Natural killer cell treated with Interleukin-12 subunit alpha and Interleukin-12 subunit beta and Interleukin-15 and Interleukin-18, amount 100 ng/mL, for 72 hours (primary cell): ENCODE measurements at regions not wholly inside any gene's neighbourhood (a gene's known extent, or its start where the extent isn't known, plus 50 kb on each side); places are given as distances from the start of the nearest gene placed in this dataset.

Experiments
- ATAC-seq, 2 donors: fragments of 150-1000 bp; cut with Tn5 transposase in 1 of 2; sonication (Bioruptor Pico), chemical (Tn5 transposase) in 1 of 2; 2 replicates each; pipeline ENCODE4 v1.10.0; 2021
- DNase-seq: peaks from one replicate; pipeline ENCODE4 v3.0.0; 2022; ENCODE audit warnings: low spot score
- H3K27ac Mint-ChIP-seq, 2 donors: 1 replicate in 1 of 2; 2 replicates in 1 of 2; pipeline ENCODE4 v1.8.0; 2022; ENCODE audit warnings: mixed read lengths in 2 of 2, mild to moderate bottlenecking in 1 of 2, moderate library complexity in 1 of 2
- H3K27me3 Mint-ChIP-seq, 2 donors: 1 replicate in 1 of 2; 2 replicates in 1 of 2; pipeline ENCODE4 v1.8.0; 2022; ENCODE audit warnings: mixed read lengths in 2 of 2
- H3K36me3 Mint-ChIP-seq: one replicate; pipeline ENCODE4 v1.8.0; 2022; ENCODE audit warnings: mixed read lengths
- H3K4me1 Mint-ChIP-seq, 2 donors: 1 replicate in 1 of 2; 2 replicates in 1 of 2; pipeline ENCODE4 v1.8.0; 2022; ENCODE audit warnings: low read depth in 2 of 2, mixed read lengths in 2 of 2, mild to moderate bottlenecking in 1 of 2
- H3K4me3 Mint-ChIP-seq: one replicate; pipeline ENCODE4 v1.8.0; 2022; ENCODE audit warnings: mixed read lengths
- H3K9me3 Mint-ChIP-seq: 2 replicates; pipeline ENCODE4 v1.8.0; 2022; ENCODE audit warnings: mixed read lengths

DNA sequence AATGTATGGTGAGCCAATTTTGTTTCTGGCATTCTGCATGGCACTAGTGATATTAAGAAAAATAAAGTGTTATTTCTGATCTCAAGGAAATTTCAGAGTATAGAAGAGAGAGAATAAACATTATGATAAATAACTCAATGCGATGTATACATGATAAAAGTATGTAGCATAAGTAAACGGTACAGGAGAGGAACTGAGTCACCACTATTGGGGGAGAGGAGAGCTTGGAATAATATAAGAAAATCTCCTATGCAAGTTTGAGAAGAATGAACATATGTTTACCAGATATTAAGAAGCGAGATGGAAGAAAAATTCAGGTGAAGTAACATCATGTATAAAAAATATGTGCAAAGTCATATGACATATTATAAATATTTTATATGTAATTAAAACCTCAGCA lies 1230.3 kb upstream of the CITED2 start:
- H3K9me3 Mint-ChIP-seq, result peaks cover 5% of the 10 kb centered on the region
- DNase-seq (no peak), ATAC-seq (no peak)
- no peaks in the 10 kb centered on the region for H3K4me1 Mint-ChIP-seq
- H3K36me3 Mint-ChIP-seq, result no peaks in the 10 kb centered on the region
- H3K27ac Mint-ChIP-seq, result no peak overlapping the region
- H3K4me3 Mint-ChIP-seq, result no peak overlapping the region
- no peaks in the 10 kb centered on the region for H3K27me3 Mint-ChIP-seq

DNA sequence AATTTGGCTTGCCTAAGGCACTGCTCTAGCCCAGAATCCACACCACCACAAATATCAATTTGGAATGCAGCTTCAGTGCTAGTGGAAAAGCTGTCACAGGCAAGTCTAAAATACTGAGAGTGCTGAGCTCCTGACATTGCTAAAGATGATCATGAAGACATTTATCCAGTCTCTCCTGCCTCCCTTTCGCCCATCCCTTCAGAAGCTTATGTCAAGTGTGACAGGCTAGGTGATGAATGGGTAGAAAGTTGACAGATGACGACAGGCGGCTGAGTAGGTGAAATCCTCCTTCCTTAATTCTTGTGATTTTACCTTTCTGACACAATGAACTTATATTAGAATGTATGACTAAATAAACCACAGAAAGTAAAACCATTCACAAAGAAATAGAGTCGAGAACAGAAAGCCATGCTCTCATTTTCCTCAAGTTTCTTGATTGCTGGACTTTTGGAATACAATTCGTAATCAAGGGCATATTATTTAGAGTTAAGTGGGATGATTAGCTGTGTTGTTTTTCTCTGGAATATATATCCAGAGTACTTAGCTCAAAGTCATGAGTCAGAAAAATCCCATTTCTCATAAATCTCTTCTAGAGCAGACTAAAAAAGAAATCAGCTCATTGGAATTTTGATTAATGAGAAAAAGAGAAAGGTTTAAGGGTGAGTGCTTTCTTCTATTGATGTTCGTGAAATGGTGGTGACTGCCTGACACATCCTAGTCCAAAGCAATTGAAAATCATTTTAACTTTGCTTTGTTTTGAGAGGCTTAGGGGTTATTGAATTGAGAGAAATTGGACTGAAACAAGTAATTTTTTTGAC lies 1228.2 kb upstream of the CITED2 start:
- no peaks in the 10 kb centered on the region for H3K36me3 Mint-ChIP-seq
- ATAC-seq (no peak), DNase-seq (no peak)
- H3K9me3 Mint-ChIP-seq, result peaks cover 5% of the 10 kb centered on the region
- H3K27ac Mint-ChIP-seq, result no peak overlapping the region
- H3K4me1 Mint-ChIP-seq, result no peaks in the 10 kb centered on the region
- H3K4me3 Mint-ChIP-seq, result no peak overlapping the region
- no peaks in the 10 kb centered on the region for H3K27me3 Mint-ChIP-seq

DNA sequence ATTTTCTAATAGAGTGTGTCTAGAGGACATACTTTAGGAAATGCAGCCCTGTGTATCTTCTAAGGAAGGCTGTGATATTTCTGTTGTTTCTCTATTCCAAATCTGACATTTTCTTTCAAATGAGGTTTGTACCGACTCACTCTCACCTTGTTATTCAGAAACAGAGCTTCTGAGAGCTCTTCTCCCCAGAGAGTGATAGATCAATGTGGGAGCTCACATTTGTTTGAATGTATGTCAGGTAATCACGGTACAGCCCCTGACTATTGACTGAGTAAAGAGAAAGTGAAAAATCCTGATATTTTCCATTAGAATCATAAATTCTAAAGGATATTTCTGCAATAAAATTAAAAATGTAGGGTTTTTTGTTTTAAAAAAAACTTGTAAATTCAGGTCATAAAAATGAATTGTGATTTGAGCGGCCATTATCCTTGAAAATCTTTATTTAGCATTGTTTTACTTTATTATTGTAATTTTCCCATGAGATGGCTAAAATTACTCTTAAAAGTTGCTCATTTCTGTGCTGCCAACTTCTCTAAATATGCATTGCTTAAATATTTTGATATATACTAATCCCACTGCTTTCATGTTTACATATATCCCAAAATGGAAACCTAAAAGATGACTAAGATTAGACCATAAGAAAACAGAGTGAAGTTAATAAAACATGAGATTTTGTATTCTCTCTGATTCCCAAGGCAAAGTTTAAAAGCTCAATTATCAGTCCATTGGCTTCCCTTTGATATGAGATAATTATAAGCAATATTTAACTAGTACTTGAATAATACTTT lies 1226.8 kb upstream of the CITED2 start:
- Mint-ChIP-seq H3K27ac (no peak overlapping the region), H3K27me3 (no peaks in the 10 kb centered on the region), H3K4me1 (no peaks in the 10 kb centered on the region), H3K4me3 (no peak overlapping the region), H3K9me3 (peaks cover 7% of the 10 kb centered on the region), H3K36me3 (no peaks in the 10 kb centered on the region)
- DNase-seq (no peak), ATAC-seq (no peak)

DNA sequence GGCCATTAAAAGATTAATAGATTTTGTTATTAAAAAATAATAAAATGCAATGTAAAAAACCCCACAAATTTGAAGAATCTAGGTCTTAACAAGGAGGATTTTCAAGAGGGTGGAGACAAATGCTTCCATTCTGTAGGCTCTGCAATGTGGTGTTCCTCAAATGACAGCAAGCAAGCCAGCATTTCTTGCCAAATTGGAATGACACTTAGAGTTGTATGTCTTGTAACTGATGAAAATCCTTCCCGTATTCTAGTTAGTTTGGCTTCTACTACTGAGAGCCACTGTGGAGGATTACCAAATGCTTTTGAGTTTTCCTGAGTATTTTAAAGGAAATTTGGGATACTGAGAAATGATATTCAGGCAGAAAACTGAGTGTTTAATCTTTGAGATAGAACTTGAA lies 1225.5 kb upstream of the CITED2 start:
- ATAC-seq, result no peak

DNA sequence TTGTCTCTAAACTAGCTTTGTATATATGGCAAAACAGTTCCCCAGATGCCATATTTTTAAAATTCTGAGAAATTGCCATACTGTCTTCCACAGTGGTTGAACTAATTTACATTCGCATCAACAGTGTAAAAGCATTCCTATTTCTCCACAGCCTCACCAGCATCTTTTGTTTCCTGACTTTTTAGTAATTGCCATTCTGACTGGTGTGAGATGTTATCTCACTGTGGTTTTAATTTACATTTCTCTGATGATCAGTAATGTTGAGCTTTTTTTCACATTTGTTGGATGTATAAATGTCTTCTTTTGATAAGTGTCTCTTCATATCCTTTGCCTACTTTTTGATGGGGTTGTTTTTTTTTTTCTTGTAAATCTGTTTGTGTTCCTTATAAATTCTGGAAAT lies 1222.7 kb upstream of the CITED2 start:
- no peak for ATAC-seq
- Mint-ChIP-seq H3K27ac (no peak overlapping the region), H3K4me1 (no peaks in the 10 kb centered on the region), H3K36me3 (peaks cover 4% of the 10 kb centered on the region), H3K9me3 (peaks cover 16% of the 10 kb centered on the region), H3K4me3 (no peak overlapping the region), H3K27me3 (no peaks in the 10 kb centered on the region)
- DNase-seq, result no peak

More for the DNA sequence above, 1225.5 kb upstream of the CITED2 start:
- H3K9me3 Mint-ChIP-seq, result peaks cover 11% of the 10 kb centered on the region
- no peaks in the 10 kb centered on the region for H3K36me3 Mint-ChIP-seq
- DNase-seq, result no peak
- H3K4me1 Mint-ChIP-seq, result no peaks in the 10 kb centered on the region
- H3K27me3 Mint-ChIP-seq, result no peaks in the 10 kb centered on the region
- H3K4me3 Mint-ChIP-seq, result no peak overlapping the region
- H3K27ac Mint-ChIP-seq, result no peak overlapping the region

DNA sequence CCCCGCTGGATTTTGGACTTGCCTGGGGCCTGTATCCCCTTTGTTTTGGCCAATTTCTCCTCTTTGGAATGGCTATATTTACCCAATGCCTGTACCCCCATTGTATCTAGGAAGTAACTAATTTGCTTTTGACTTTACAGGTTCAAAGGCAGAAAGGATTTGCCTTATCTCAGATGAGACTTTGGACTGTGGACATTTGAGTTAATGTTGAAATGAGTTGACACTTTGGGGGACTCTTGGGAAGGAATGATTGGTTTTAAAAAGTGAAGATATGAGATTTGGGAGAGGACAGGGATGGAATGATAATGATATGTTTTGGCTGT lies 1220.3 kb upstream of the CITED2 start:
- Mint-ChIP-seq H3K27me3 (no peaks in the 10 kb centered on the region), H3K36me3 (peaks cover 4% of the 10 kb centered on the region), H3K9me3 (peaks cover 11% of the 10 kb centered on the region), H3K27ac (no peak overlapping the region), H3K4me3 (no peak overlapping the region), H3K4me1 (no peaks in the 10 kb centered on the region)
- ATAC-seq (no peak), DNase-seq (no peak)

DNA sequence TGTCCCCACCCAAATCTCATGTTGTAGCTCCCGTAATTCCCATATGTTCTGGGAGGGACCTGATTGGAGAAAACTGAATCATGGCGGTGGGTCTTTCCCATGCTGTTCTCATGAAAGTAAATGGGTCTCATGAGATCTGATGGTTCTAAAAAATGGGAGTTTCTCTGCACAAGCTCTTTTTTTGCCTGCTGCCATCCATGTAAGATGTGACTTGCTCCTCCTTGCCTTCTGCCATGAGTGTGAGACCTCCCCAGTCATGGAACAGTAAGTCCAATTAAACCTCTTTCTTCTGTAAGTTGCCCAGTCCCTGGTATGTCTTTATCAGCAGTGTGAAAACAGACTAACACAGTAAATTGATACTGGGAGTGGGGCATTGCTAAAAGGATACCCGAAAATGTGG lies 1218.4 kb upstream of the CITED2 start:
- Mint-ChIP-seq H3K4me3 (no peak overlapping the region), H3K36me3 (peaks cover 4% of the 10 kb centered on the region), H3K27ac (no peak overlapping the region), H3K9me3 (peaks cover 11% of the 10 kb centered on the region), H3K27me3 (no peaks in the 10 kb centered on the region), H3K4me1 (no peaks in the 10 kb centered on the region)
- ATAC-seq (no peak), DNase-seq (no peak)

DNA sequence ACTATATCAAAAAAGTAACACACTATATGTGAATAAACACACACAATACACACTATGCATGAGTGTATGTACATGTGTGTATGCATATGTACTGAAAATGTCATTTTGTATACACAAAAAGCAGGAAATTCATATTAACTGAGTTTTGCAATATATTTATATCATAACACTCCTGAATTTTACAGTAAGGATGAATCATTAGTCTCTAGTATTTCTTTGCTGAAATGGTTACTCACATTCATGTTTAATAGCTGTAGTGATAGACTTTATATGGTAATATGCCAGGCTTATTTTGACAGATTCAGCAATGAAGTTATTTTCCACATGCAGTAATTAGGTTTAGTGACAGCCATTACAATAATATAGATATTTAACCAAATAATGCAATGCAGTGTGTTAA lies 1216.2 kb upstream of the CITED2 start:
- H3K27me3 Mint-ChIP-seq, result peaks cover 0 to 2% of the 10 kb centered on the region in 2 donors
- H3K4me1 Mint-ChIP-seq, result peaks cover 0 to 9% of the 10 kb centered on the region in 2 donors
- peaks cover 13% of the 10 kb centered on the region for H3K9me3 Mint-ChIP-seq
- ATAC-seq (no peak), DNase-seq (no peak)
- H3K4me3 Mint-ChIP-seq, result no peak overlapping the region
- no peak overlapping the region for H3K27ac Mint-ChIP-seq
- peaks cover 10% of the 10 kb centered on the region for H3K36me3 Mint-ChIP-seq

DNA sequence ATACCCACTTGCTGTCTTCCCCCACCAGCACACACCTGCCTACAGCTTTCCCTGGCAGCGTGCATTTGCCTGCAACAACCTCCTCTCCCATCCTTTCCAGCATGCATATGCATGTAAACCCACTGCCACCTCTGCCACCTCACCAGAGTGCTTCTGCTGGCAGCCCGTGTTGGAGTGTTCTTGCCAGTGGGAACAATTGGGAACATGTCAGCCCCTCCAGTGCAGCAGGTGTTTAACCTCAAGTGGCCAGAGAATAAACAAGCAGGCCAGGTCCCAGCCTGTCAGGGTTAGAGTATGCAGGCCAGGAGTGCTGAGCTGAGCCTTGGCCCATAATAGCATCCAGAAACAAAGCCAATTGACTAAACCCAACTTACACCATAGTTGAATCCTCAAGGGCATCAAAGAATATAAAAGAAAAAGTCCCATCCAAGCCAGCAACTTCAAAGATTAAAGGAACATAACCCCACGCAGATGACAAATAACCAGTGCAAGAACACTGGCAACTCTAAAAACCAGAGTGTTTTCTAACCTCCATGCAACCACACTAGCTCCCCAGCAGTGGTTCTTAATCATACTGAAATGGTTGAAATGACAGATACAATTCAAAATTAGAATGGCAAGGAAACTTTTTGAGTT lies 1212.1 kb upstream of the CITED2 start:
- peaks cover 0 to 2% of the 10 kb centered on the region in 2 donors for H3K27me3 Mint-ChIP-seq
- H3K4me1 Mint-ChIP-seq, result peaks cover 3 to 9% of the 10 kb centered on the region in 2 donors
- H3K9me3 Mint-ChIP-seq, result peaks cover 10% of the 10 kb centered on the region
- ATAC-seq (peak; percentile 67 to 82), DNase-seq (no peak)
- peak overlapping the region; percentile 42 for H3K4me3 Mint-ChIP-seq
- peaks cover 6% of the 10 kb centered on the region for H3K36me3 Mint-ChIP-seq
- peak overlapping the region in 1 of 2 donors; percentile 74 for H3K27ac Mint-ChIP-seq

DNA sequence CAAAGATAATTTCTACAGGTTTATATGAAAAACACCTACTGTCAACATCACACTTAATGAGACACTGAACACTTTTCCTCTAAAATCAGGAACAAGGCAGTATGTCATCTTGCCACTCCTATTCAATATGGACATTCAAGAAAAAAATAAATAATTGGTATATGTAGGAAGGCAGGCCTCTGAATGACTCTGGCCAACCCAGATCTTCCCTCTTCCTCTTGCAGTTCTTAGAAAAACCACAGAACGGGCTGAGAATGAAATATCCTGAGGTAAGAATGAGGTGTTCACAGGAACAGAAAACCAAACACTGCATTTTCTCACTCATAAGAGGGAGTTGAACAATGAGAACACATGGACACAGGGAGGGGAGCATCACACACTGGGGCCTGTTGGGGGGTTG lies 1207.2 kb upstream of the CITED2 start:
- Mint-ChIP-seq H3K9me3 (peaks cover 11% of the 10 kb centered on the region), H3K4me3 (no peak overlapping the region), H3K27ac (no peak overlapping the region), H3K36me3 (no peaks in the 10 kb centered on the region), H3K27me3 (peaks cover 0 to 2% of the 10 kb centered on the region in 2 donors), H3K4me1 (peaks cover 3 to 4% of the 10 kb centered on the region in 2 donors)
- no peak for DNase-seq
- peak; percentile 28 to 62 for ATAC-seq

DNA sequence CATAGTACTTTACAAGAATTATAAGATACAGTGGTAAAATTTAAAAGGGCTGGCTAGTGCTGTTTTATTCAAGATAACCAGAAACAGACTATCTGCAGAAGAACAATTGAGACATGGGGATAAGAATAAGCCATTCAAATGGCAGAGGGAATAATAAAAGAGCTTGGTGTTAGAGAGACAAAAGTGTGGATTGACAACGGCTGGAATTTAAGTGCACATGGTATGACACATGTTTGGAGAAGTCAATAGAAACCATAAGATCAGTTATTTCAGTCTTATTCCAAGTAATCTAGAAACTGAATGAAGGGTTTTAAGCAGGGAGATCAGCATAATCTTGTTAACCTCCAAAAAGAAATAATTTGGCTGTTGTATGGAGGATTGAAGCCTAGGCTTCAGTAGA lies 1205.5 kb upstream of the CITED2 start:
- Mint-ChIP-seq H3K27ac (no peak overlapping the region), H3K4me3 (no peak overlapping the region), H3K4me1 (peaks cover 0 to 3% of the 10 kb centered on the region in 2 donors), H3K9me3 (peaks cover 9% of the 10 kb centered on the region), H3K36me3 (no peaks in the 10 kb centered on the region), H3K27me3 (no peaks in the 10 kb centered on the region)
- DNase-seq (no peak), ATAC-seq (no peak)

DNA sequence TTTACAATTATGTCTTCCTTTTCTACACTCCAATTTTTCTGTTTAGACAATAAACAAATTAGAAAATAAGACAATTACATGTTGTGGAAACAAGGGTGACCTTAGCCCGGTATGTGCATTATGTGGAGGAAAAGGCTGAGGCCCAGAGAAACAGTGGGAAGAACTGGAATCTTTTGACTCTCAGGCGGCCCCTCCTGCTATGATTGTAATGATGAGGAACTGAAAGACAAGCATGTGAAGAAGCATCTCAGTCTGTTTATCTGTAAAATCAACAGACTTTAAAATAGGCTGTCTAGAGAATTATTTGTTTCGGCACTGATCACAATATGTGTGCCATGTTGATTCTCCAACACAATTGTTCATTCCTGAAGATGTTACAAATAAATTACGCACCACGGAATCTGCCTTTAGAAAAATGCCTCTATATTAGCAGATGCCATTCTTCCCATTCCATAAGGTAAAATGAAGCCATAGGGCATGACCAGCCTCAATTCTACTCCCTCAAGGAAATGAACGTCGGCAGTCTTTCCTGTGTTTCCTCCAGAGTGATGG lies 1201.6 kb upstream of the CITED2 start:
- H3K27me3 Mint-ChIP-seq, result no peaks in the 10 kb centered on the region
- no peak for ATAC-seq
- H3K9me3 Mint-ChIP-seq, result peaks cover 6% of the 10 kb centered on the region
- H3K4me3 Mint-ChIP-seq, result no peak overlapping the region
- DNase-seq, result no peak
- no peak overlapping the region for H3K27ac Mint-ChIP-seq
- no peaks in the 10 kb centered on the region for H3K4me1 Mint-ChIP-seq
- no peaks in the 10 kb centered on the region for H3K36me3 Mint-ChIP-seq

DNA sequence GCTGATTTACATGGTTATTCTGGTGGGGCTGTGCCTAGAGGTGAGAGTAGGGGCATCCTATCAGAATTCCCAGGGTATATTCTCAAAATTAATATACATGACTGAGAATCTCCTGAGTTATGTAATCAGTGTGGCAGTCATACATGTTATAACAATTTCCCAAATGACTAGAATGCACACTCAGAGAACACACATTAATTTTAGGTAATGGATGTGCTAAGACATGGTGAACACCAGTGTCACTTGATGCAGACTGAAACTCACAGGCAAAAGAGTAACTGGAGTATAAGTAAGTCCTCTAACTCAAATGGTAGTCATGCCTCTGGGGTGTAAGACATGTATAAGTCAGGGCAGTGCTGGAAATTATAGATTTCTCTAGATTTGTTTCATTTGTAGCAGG lies 1198.4 kb upstream of the CITED2 start:
- no peak for ATAC-seq

DNA sequence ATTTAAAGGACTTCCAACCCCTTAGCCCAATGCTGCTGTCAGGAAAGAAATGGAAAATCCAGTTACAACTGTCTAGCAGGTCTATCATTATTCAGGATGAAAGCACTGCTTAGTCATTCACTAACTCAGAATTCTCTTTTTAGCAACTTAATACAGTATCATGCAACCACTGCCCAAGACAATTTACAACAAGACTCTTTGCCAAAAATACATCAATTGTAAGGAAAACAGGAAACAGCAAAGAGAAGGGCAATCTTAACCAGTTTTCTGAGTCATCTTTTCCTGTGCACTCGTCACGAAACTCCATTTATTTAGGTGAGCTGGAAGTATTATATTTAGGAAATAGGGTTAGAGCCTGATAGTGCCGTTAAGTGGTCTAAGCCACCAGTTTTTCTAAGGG lies 1197.7 kb upstream of the CITED2 start:
- H3K4me3 Mint-ChIP-seq, result no peak overlapping the region
- H3K4me1 Mint-ChIP-seq, result no peaks in the 10 kb centered on the region
- no peaks in the 10 kb centered on the region for H3K36me3 Mint-ChIP-seq
- no peaks in the 10 kb centered on the region for H3K27me3 Mint-ChIP-seq
- no peak for DNase-seq
- H3K9me3 Mint-ChIP-seq, result no peaks in the 10 kb centered on the region
- H3K27ac Mint-ChIP-seq, result no peak overlapping the region
- ATAC-seq, result no peak

More for the DNA sequence above, 1198.4 kb upstream of the CITED2 start:
- Mint-ChIP-seq H3K36me3 (no peaks in the 10 kb centered on the region), H3K4me1 (no peaks in the 10 kb centered on the region), H3K27me3 (no peaks in the 10 kb centered on the region), H3K4me3 (no peak overlapping the region), H3K27ac (no peak overlapping the region), H3K9me3 (no peaks in the 10 kb centered on the region)
- no peak for DNase-seq
